ENCODE measurements at regions not wholly inside any gene's neighbourhood (a gene's known extent, or its start where the extent isn't known, plus 50 kb on each side); places are given as distances from the start of the nearest gene placed in this dataset.
A peak's percentile ranks its signal among the peaks of the same experiment; 100 is the strongest.

DNA sequence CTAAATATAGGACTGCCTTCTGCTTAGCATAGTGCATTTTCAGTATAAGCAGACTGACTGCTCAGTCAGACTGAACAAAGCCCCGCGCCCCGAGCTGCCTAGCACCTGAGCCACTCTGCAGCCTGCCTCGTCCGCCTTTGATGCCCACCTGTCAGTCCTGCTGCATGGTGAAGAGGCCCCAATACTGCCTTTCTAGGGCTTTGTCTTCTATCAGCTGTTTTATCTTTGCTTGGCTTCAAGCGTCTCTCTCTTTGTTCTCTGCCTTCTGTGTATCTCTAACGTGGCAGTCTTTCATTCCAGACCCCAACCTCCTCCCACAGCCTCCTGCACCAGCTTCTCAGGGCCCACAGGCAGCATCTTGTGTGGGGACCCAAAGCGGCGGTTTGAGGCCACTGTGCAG lies 1001.0 kb downstream of the VRK1 start:
- Histone ChIP-seq H3K27me3 (replicated peaks; ENCODE audit: control insufficient read depth, insufficient read depth, low read length) (no peaks in the 10 kb centered on the region), H3K36me3 (ENCODE audit: control insufficient read depth, insufficient read depth, low read length) (no peaks in the 10 kb centered on the region), H3K9me3 (no peaks in the 10 kb centered on the region), H3K4me3 (ENCODE audit: low read depth, low read length) (no peak overlapping the region), H3K4me1 (no peaks in the 10 kb centered on the region)
- Mint-ChIP-seq H3K4me1 (ENCODE audit: low read depth, unreplicated experiment) (peaks cover 15% of the 10 kb centered on the region), H3K9me3 (ENCODE audit: unreplicated experiment) (peaks cover 9% of the 10 kb centered on the region), H3K4me3 (ENCODE audit: unreplicated experiment) (no peak overlapping the region), H3K27ac (ENCODE audit: unreplicated experiment) (no peak overlapping the region), H3K36me3 (ENCODE audit: insufficient read depth, unreplicated experiment) (no peaks in the 10 kb centered on the region), H3K27me3 (ENCODE audit: insufficient read depth, unreplicated experiment) (no peaks in the 10 kb centered on the region)
- no peak for DNase-seq
- ChIA-PET POLR2A (no interaction called here), CTCF (no interaction called here)
- TF ChIP-seq, protein P1, sequence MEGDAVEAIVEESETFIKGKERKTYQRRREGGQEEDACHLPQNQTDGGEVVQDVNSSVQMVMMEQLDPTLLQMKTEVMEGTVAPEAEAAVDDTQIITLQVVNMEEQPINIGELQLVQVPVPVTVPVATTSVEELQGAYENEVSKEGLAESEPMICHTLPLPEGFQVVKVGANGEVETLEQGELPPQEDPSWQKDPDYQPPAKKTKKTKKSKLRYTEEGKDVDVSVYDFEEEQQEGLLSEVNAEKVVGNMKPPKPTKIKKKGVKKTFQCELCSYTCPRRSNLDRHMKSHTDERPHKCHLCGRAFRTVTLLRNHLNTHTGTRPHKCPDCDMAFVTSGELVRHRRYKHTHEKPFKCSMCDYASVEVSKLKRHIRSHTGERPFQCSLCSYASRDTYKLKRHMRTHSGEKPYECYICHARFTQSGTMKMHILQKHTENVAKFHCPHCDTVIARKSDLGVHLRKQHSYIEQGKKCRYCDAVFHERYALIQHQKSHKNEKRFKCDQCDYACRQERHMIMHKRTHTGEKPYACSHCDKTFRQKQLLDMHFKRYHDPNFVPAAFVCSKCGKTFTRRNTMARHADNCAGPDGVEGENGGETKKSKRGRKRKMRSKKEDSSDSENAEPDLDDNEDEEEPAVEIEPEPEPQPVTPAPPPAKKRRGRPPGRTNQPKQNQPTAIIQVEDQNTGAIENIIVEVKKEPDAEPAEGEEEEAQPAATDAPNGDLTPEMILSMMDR (IDR thresholded peaks at IDR 0.05; ENCODE audit: insufficient read depth in 1 of 2, low read depth in 1 of 2, low read length in 1 of 2, severe bottlenecking in 1 of 2, unreplicated experiment in 1 of 2), result no peak
- no TSS peak for BruUV-seq (replicated peaks)
- intact Hi-C loops (cut with micrococcal nuclease; ENCODE audit: unreplicated experiment), result no loop called here

DNA sequence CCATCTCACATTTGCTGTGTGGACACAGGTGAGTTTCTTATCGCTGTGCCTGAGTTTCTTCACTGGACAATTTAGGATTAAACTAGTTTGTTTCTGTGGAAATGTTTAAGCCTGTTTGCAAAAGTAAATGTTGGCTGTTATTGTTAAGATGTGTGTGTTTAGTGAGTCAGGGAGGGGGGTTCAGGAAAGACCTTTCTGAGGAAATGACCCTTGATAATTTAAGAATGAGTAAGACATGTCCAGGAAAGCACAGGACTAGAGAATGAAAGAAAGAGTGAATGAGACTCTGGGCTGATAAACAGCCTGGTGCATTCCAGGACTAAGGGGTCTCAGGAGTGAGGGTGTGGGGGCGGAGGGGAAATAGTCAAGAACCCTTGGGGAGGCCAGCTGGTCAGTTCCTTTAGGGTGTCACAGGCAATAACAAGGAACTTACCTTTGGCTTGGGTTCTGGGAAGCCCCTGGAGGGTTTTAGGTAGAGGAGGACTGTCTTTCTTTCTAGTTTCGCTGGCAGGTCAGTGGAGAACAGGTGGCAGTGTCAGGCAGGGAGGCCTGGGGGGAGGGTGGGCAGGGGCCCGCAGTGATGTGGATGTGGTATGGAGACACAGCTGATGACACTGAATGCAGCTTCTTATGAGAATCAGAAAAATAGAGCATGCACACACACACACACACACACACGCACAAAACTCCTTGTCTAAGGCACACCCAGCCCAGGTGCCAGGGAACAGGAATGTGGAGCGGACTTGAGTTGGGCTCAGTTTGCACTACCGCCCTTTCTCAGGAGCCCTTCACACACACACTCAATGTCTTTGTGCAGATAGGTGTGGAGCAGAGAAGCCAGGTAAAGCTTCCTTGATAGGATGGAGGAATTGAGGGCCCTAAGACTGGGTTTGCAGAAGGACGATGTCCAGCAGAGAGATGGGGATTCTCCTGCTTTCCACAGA lies 1005.5 kb downstream of the VRK1 start:
- H3K36me3 ChIP-seq (ENCODE audit: control insufficient read depth, insufficient read depth, low read length), result no peaks in the 10 kb centered on the region
- intact Hi-C loops (cut with micrococcal nuclease; ENCODE audit: unreplicated experiment), result no loop called here
- no peaks in the 10 kb centered on the region for H3K9me3 ChIP-seq
- H3K4me1 Mint-ChIP-seq (ENCODE audit: low read depth, unreplicated experiment), result peaks cover 17% of the 10 kb centered on the region
- no TSS peak for BruUV-seq (replicated peaks)
- ChIA-PET POLR2A (no interaction called here), CTCF (no interaction called here)
- TF ChIP-seq, protein P1 (IDR thresholded peaks at IDR 0.05; ENCODE audit: insufficient read depth in 1 of 2, low read depth in 1 of 2, low read length in 1 of 2, severe bottlenecking in 1 of 2, unreplicated experiment in 1 of 2), result no peak
- H3K4me1 ChIP-seq, result no peaks in the 10 kb centered on the region
- H3K27ac Mint-ChIP-seq (ENCODE audit: unreplicated experiment), result peak overlapping the region; percentile 69
- DNase-seq, result peak in 1 of 2 experiments; percentile 19
- H3K36me3 Mint-ChIP-seq (ENCODE audit: insufficient read depth, unreplicated experiment), result no peaks in the 10 kb centered on the region
- peaks cover 9% of the 10 kb centered on the region for H3K9me3 Mint-ChIP-seq (ENCODE audit: unreplicated experiment)
- no peak overlapping the region for H3K4me3 ChIP-seq (ENCODE audit: low read depth, low read length)
- peak overlapping the region; percentile 5 for H3K4me3 Mint-ChIP-seq (ENCODE audit: unreplicated experiment)
- H3K27me3 Mint-ChIP-seq (ENCODE audit: insufficient read depth, unreplicated experiment), result no peaks in the 10 kb centered on the region
- H3K27me3 ChIP-seq (replicated peaks; ENCODE audit: control insufficient read depth, insufficient read depth, low read length), result no peaks in the 10 kb centered on the region

DNA sequence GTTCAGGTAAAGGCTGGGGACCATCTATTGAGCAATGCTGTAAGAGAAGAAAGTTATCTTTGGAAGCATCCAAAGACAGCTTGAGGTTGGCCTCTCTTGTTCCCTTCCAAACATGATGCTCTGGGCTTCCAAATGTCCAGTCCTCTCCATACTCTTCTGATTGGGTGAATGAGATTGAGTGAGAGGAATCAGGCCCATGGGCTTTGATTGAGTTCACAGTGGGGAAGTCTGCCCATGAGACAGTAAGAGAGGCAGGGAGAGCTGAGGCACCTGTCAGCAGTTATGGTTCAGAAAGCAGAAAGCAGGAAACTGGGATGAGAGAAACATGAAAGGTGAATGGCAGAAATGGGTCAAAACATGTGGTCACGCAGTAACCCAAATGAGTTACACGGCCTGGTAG lies 1006.9 kb downstream of the VRK1 start:
- intact Hi-C loops (cut with micrococcal nuclease; ENCODE audit: unreplicated experiment), result no loop called here
- POLR2A ChIA-PET, result no interaction called here

More for the DNA sequence above, 1006.9 kb downstream of the VRK1 start:
- peaks cover 2% of the 10 kb centered on the region for H3K9me3 Mint-ChIP-seq (ENCODE audit: unreplicated experiment)
- H3K27me3 Mint-ChIP-seq (ENCODE audit: insufficient read depth, unreplicated experiment), result no peaks in the 10 kb centered on the region
- H3K4me1 Mint-ChIP-seq (ENCODE audit: low read depth, unreplicated experiment), result peaks cover 17% of the 10 kb centered on the region
- no peaks in the 10 kb centered on the region for H3K36me3 Mint-ChIP-seq (ENCODE audit: insufficient read depth, unreplicated experiment)
- no peak for DNase-seq
- H3K4me3 Mint-ChIP-seq (ENCODE audit: unreplicated experiment), result no peak overlapping the region
- H3K4me3 ChIP-seq (ENCODE audit: low read depth, low read length), result no peak overlapping the region
- no peaks in the 10 kb centered on the region for H3K4me1 ChIP-seq
- CTCF ChIA-PET, result no interaction called here
- no peaks in the 10 kb centered on the region for H3K36me3 ChIP-seq (ENCODE audit: control insufficient read depth, insufficient read depth, low read length)
- H3K27ac Mint-ChIP-seq (ENCODE audit: unreplicated experiment), result no peak overlapping the region
- H3K27me3 ChIP-seq (replicated peaks; ENCODE audit: control insufficient read depth, insufficient read depth, low read length), result no peaks in the 10 kb centered on the region
- BruUV-seq (replicated peaks), result no TSS peak
- no peaks in the 10 kb centered on the region for H3K9me3 ChIP-seq
- TF ChIP-seq, protein P1 (IDR thresholded peaks at IDR 0.05; ENCODE audit: insufficient read depth in 1 of 2, low read depth in 1 of 2, low read length in 1 of 2, severe bottlenecking in 1 of 2, unreplicated experiment in 1 of 2), result no peak

Data from Caco-2 (cell line).